Thyroid gland (tissue), 4 donors: ENCODE measurements at regions not wholly inside any gene's neighbourhood (a gene's known extent, or its start where the extent isn't known, plus 50 kb on each side); places are given as distances from the start of the nearest gene placed in this dataset.

Source experiments
- DNase-seq, 2 donors: peaks; one replicate each; pipeline ENCODE4 v3.0.0-alpha.2; 2019
- H3K27ac ChIP-seq, 3 donors: fragments of 200-600 bp; sonication (generic); 1 replicate in 2 of 3; 2 replicates in 1 of 3; pipeline ENCODE4 v1.5.1; 2016 to 2019; ENCODE audit warnings: mild to moderate bottlenecking in 1 of 3, moderate library complexity in 1 of 3
- H3K27me3 ChIP-seq: fragments of 200-600 bp; sonication (generic); one replicate; pipeline ENCODE4 v1.5.1; 2019
- H3K36me3 ChIP-seq, 2 donors: fragments of 200-600 bp; sonication (generic); one replicate each; pipeline ENCODE4 v1.5.1; 2016 to 2019
- H3K4me1 ChIP-seq, 2 donors: fragments of 200-600 bp; sonication (generic); one replicate each; pipeline ENCODE4 v1.5.1; 2017 to 2019
- H3K4me3 ChIP-seq, 3 donors: fragments of 200-600 bp; sonication (generic); replicated peaks in 1 of 3; 1 replicate in 2 of 3; 2 replicates in 1 of 3; pipeline ENCODE4 v1.5.1; 2016; ENCODE audit warnings: mild to moderate bottlenecking in 1 of 3
- H3K9me3 ChIP-seq: fragments of 200-600 bp; sonication (generic); one replicate; pipeline ENCODE4 v1.5.1; 2017
- POLR2A ChIP-seq, 2 donors: fragments of 450-650 bp; IDR thresholded peaks; one replicate each; pipeline ENCODE4 v1.6.1; 2017; ENCODE audit warnings: antibody characterized with exemption in 2 of 2, mild to moderate bottlenecking in 2 of 2, moderate library complexity in 1 of 2
- WGBS, 2 donors: methylation state at CpG; one replicate each; pipeline ENCODE4 v1.1.5; 2017; 5-methylcytosine and 5-hydroxymethylcytosine counted together
- intact Hi-C: fragments of 100-400 bp; cut with DNase I; formaldehyde crosslinking; loops from one replicate; pipeline ENCODE4 v1.15.1; 2023
- TF ChIP-seq, protein P1 (sequence below), 6 experiments: fragments of 200-600 bp in 3 of 6; fragments of 450-650 bp in 3 of 6; sonication (generic) in 3 of 6; IDR thresholded peaks; one replicate each; pipeline ENCODE4 v1.5.1; 2016 to 2019; ENCODE audit warnings: antibody characterized with exemption in 6 of 6, mild to moderate bottlenecking in 2 of 6, inconsistent platforms in 1 of 6, moderate library complexity in 1 of 6

DNA sequence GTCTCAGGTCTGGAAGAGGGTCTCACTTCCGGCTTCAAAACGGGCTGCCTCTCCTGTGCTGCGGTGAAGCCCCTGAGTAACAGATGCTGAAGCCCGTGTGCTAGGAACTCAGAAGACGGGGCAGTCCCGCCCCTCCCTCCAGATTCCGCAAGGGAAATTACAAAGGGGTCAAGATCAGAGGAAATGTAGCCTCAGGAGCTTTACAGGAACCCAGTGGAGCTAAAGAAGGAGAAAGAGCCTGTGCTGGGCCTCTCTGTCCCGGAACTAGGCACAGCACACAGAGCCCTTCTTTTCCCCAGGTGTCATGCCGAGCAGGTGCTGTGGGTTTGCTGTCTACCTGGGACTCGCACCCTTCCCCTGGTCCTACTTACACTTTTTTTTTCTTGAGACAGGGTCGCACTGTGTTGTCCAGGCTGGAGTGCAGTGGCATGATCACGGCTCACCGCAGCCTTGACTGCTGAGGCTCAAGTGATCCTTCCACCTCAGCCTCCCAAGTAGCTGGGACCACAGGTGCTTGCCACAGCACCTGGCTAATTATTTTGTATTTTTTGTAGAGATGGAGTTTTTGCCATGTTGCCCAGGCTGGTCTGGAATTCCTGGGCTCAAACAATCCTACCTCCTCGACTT, 72.7 kb upstream of the MAP4K4 start:
- no peak for DNase-seq
- Histone ChIP-seq H3K36me3 (no peaks in the 10 kb centered on the region), H3K4me3 (no peak overlapping the region), H3K27me3 (no peaks in the 10 kb centered on the region), H3K27ac (no peak overlapping the region), H3K4me1 (no peaks in the 10 kb centered on the region), H3K9me3 (no peaks in the 10 kb centered on the region)
- TF ChIP-seq POLR2A (IDR thresholded peaks at IDR 0.05): no peak
- TF ChIP-seq, protein P1, sequence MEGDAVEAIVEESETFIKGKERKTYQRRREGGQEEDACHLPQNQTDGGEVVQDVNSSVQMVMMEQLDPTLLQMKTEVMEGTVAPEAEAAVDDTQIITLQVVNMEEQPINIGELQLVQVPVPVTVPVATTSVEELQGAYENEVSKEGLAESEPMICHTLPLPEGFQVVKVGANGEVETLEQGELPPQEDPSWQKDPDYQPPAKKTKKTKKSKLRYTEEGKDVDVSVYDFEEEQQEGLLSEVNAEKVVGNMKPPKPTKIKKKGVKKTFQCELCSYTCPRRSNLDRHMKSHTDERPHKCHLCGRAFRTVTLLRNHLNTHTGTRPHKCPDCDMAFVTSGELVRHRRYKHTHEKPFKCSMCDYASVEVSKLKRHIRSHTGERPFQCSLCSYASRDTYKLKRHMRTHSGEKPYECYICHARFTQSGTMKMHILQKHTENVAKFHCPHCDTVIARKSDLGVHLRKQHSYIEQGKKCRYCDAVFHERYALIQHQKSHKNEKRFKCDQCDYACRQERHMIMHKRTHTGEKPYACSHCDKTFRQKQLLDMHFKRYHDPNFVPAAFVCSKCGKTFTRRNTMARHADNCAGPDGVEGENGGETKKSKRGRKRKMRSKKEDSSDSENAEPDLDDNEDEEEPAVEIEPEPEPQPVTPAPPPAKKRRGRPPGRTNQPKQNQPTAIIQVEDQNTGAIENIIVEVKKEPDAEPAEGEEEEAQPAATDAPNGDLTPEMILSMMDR (IDR thresholded peaks at IDR 0.05): no peak
- intact Hi-C loops: no loop called here
- WGBS, 2 donors: 82 to 83% methylated on average over 14 of the region's 14 CpGs

DNA sequence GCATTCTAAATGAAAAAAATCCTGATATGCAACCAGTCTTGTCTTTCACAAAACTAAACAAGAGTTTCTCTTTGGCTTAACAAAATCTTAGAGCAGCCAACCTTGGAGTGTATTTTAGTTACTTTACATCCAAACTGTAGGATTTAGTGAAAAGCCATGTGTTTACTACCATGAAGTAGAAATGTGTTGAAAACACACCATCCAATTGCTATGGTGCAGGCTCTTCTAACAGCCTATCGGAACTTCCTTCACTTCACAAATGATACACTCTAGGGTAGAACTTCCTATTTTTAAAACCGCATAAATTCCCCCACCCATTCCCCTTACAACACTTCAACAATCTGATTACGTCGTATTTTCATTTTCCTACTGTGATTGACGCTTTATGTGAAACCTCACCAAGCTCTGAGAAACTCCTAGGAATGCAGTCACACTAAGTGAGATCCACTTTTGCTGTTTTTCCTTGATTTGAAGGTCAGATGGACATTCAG, 74.4 kb upstream of the MAP4K4 start:
- intact Hi-C loops: no loop called here

DNA sequence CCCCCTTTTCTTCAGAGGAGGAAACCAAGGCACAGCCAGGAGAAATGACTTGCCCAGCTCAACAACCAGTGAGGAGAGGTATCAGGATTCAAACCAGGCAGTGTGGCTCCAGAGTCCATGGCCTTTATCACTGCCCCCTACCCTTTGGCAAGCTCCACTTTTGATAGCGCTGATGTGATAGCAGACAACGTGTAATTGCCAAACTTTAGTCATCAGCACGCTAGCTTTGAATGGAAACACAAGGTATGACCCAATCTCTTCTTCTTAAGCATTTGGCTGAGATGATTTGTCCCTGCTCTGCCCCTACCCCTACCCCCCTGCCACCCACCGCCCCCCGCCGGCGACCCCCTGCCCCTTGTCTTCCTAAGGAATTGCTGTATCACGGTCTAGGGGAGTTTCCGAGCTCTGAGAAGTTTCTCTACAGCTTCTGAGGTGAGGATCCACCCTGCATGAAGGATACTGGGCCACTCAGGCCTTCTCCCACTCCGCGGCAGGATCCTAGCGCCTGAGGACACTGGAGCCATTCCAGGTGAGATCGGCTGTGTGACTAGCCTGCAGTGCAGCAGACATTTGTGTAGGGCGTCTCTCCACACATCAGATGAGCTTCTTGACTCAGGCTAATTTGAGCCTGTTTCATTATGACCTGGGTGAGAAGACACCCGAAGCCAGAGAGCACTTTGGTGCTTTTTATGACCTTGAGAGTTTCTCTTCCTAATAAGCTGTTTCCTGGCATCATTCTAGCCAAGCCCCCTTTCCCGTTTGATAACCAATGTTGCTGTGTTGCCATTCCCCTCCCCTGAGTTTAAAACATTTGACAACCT, 75.1 kb upstream of the MAP4K4 start:
- intact Hi-C loops: no loop called here
- TF ChIP-seq, protein P1 (IDR thresholded peaks at IDR 0.05): no peak
- no peak for TF ChIP-seq POLR2A (IDR thresholded peaks at IDR 0.05)
- H3K27ac ChIP-seq: no peak overlapping the region

More for the DNA sequence above, 74.4 kb upstream of the MAP4K4 start:
- DNase-seq: no peak
- Histone ChIP-seq H3K4me3 (no peak overlapping the region), H3K9me3 (no peaks in the 10 kb centered on the region), H3K4me1 (no peaks in the 10 kb centered on the region), H3K27me3 (no peaks in the 10 kb centered on the region), H3K27ac (no peak overlapping the region), H3K36me3 (no peaks in the 10 kb centered on the region)
- TF ChIP-seq POLR2A (IDR thresholded peaks at IDR 0.05): no peak
- TF ChIP-seq, protein P1 (IDR thresholded peaks at IDR 0.05): no peak
- 87 to 89% methylated on average over 5 of the region's 5 CpGs for WGBS, 2 donors

DNA sequence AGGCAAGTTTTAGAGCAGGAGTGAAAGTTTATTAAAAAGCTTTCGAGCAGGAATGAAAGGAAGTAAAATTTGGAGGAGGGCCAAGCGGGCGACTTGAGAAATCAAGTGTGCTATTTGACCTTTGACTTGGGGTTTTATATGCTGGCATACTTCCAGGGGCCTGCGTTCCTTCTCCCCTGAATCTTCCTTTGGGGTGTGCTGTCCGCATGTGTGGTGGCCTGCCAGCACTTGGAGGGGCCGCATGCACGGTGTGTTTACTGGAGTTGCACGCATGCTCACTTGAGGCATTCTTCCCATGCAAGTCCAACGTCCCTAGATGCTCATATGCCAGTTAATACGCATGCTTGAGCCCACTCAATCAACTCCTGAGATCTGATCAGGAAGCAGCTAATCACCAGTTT, 78.3 kb upstream of the MAP4K4 start:
- H3K36me3 ChIP-seq: no peaks in the 10 kb centered on the region
- peak; percentile 18 to 26 for DNase-seq
- no peaks in the 10 kb centered on the region for H3K9me3 ChIP-seq

More for the DNA sequence above, 75.1 kb upstream of the MAP4K4 start:
- Histone ChIP-seq H3K36me3 (no peaks in the 10 kb centered on the region), H3K9me3 (no peaks in the 10 kb centered on the region), H3K27me3 (no peaks in the 10 kb centered on the region), H3K4me1 (no peaks in the 10 kb centered on the region), H3K4me3 (no peak overlapping the region)
- no peak for DNase-seq
- WGBS, 2 donors: 83 to 89% methylated on average over 16 of the region's 16 CpGs

More for the DNA sequence above, 78.3 kb upstream of the MAP4K4 start:
- H3K27ac ChIP-seq: no peak overlapping the region
- TF ChIP-seq, protein P1 (IDR thresholded peaks at IDR 0.05): no peak
- no peak for TF ChIP-seq POLR2A (IDR thresholded peaks at IDR 0.05)
- H3K27me3 ChIP-seq: no peaks in the 10 kb centered on the region
- H3K4me3 ChIP-seq: no peak overlapping the region
- WGBS, 2 donors: 14 to 19% methylated on average over 10 of the region's 10 CpGs
- intact Hi-C loops: no loop called here
- H3K4me1 ChIP-seq: no peaks in the 10 kb centered on the region
